ENCODE measurements at regions not wholly inside any gene's neighbourhood (a gene's known extent, or its start where the extent isn't known, plus 50 kb on each side); places are given as distances from the start of the nearest gene placed in this dataset.
A peak's percentile ranks its signal among the peaks of the same experiment; 100 is the strongest.

DNA sequence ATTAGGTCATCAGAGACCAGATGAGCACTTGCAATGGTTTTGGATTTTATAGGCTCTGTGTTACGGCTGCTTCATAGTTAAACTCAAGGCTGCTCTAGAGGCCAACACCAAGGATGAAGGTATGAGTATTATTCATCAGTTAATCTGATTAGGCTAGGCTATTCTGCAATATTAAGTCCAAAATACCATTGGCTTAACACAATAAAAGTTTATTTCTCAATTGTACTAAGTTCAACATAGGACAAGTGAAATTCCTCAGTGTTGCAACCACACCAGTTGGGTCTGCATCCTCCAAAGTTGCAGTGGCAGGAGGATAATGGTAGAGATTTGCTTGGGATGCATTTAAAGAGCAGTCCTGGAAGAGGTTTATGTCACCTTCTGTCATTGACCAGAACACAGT lies 538.3 kb upstream of the CDH2 start:
- Histone ChIP-seq H3K4me2 (ENCODE audit: insufficient read depth, low read length) (no peak overlapping the region), H3K27me3 (ENCODE audit: insufficient read depth, low read length, poor library complexity) (no peaks in the 10 kb centered on the region), H3K4me1 (ENCODE audit: insufficient read depth, low read length) (peaks cover 23% of the 10 kb centered on the region), H3K9me3 (ENCODE audit: insufficient read depth, low read length, severe bottlenecking) (no peaks in the 10 kb centered on the region), H3K27ac (ENCODE audit: low read length) (no peak overlapping the region), H4K20me1 (ENCODE audit: insufficient read depth, low read length) (no peaks in the 10 kb centered on the region), H3K9ac (ENCODE audit: low read depth, low read length) (no peak overlapping the region), H2AFZ (ENCODE audit: low read depth, low read length) (0 out of 2 replicates have a peak overlapping the region, but pooled peaks have one; percentile 19), H3K79me2 (ENCODE audit: insufficient read depth, low read length) (no peaks in the 10 kb centered on the region), H3K4me3 (ENCODE audit: low read depth in 1 of 2, low read length in 2 of 2) (no peak overlapping the region), H3K36me3 (ENCODE audit: insufficient read depth, low read length) (no peaks in the 10 kb centered on the region)
- DNase-seq (no peak), ATAC-seq (ENCODE audit: insufficient read depth, low read depth) (no peak)
- TF ChIP-seq EZH2 (IDR thresholded peaks at IDR 0.05; ENCODE audit: borderline replicate concordance, low read depth, low read length, severe bottlenecking) (no peak), CTCF (IDR thresholded peaks at IDR 0.05; ENCODE audit: borderline replicate concordance, extremely low read depth, low read length, poor library complexity, severe bottlenecking) (no peak)

DNA sequence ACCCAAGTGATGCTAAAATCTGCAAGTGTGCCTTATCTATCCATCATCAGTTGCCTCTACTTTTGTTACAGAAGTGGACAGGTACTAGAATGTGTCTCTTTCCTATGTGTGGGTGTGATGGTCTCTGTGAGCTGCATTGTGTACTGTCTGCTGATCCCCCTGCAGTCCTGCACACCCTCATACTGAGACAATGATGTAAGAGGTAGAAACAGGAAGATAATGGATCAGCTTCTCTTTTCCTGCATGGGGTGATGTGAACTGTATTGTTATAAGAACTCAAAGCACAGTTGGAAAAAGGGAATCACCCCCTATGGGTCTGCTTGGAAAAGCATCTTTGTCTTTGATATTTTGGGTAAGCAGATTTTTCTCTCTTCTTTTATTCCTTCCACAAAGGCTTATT lies 537.6 kb upstream of the CDH2 start:
- H3K4me3 ChIP-seq (ENCODE audit: low read depth in 1 of 2, low read length in 2 of 2) = no peak overlapping the region
- no peak for TF ChIP-seq CTCF (IDR thresholded peaks at IDR 0.05; ENCODE audit: borderline replicate concordance, extremely low read depth, low read length, poor library complexity, severe bottlenecking)
- no peak for TF ChIP-seq EZH2 (IDR thresholded peaks at IDR 0.05; ENCODE audit: borderline replicate concordance, low read depth, low read length, severe bottlenecking)
- no peaks in the 10 kb centered on the region for H3K9me3 ChIP-seq (ENCODE audit: insufficient read depth, low read length, severe bottlenecking)
- no peak overlapping the region for H3K27ac ChIP-seq (ENCODE audit: low read length)
- no peaks in the 10 kb centered on the region for H3K27me3 ChIP-seq (ENCODE audit: insufficient read depth, low read length, poor library complexity)
- peaks cover 23% of the 10 kb centered on the region for H3K4me1 ChIP-seq (ENCODE audit: insufficient read depth, low read length)
- ATAC-seq (ENCODE audit: insufficient read depth, low read depth) (0 out of 3 replicates have a peak, but pooled peaks have one; percentile 17), DNase-seq (no peak)
- H3K4me2 ChIP-seq (ENCODE audit: insufficient read depth, low read length) = no peak overlapping the region
- no peak overlapping the region for H3K9ac ChIP-seq (ENCODE audit: low read depth, low read length)
- no peak overlapping the region for H2AFZ ChIP-seq (ENCODE audit: low read depth, low read length)
- H4K20me1 ChIP-seq (ENCODE audit: insufficient read depth, low read length) = no peaks in the 10 kb centered on the region
- H3K79me2 ChIP-seq (ENCODE audit: insufficient read depth, low read length) = no peaks in the 10 kb centered on the region
- H3K36me3 ChIP-seq (ENCODE audit: insufficient read depth, low read length) = no peaks in the 10 kb centered on the region

DNA sequence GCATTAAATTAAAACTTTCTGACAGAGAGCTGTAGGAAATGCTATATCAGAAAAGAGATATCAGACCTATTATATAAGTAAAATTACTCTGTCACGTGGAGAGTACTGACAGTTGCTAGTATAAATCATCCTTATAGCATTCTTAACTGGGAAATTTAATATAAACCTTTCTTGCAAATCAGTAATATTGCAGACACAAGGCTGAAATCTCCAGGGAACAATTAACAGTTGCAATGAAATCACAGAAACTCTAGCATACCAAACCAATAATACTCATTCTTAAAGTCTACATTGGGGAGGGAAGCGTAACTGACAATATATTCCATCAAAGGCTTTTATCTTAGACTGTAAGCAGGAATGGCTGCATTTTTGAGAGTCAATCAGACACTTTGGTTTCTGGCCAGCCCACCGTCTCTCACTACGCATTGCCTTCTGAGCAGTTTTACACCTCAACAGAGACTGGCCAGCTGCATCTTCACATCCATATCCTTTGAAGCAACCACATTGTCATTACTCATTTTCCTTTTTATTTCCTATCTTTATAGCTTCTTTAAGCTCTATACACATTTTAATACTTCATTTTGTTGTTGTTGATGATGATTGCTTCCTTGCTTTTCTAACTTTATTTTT lies 536.0 kb upstream of the CDH2 start:
- TF ChIP-seq CTCF (IDR thresholded peaks at IDR 0.05; ENCODE audit: borderline replicate concordance, extremely low read depth, low read length, poor library complexity, severe bottlenecking) (no peak), EZH2 (IDR thresholded peaks at IDR 0.05; ENCODE audit: borderline replicate concordance, low read depth, low read length, severe bottlenecking) (no peak)
- Histone ChIP-seq H4K20me1 (ENCODE audit: insufficient read depth, low read length) (no peaks in the 10 kb centered on the region), H3K9me3 (ENCODE audit: insufficient read depth, low read length, severe bottlenecking) (no peaks in the 10 kb centered on the region), H2AFZ (ENCODE audit: low read depth, low read length) (peak overlapping the region; percentile 36), H3K4me2 (ENCODE audit: insufficient read depth, low read length) (no peak overlapping the region), H3K79me2 (ENCODE audit: insufficient read depth, low read length) (no peaks in the 10 kb centered on the region), H3K27ac (ENCODE audit: low read length) (peak overlapping the region; percentile 58), H3K36me3 (ENCODE audit: insufficient read depth, low read length) (no peaks in the 10 kb centered on the region), H3K4me1 (ENCODE audit: insufficient read depth, low read length) (peaks cover 23% of the 10 kb centered on the region), H3K27me3 (ENCODE audit: insufficient read depth, low read length, poor library complexity) (no peaks in the 10 kb centered on the region), H3K9ac (ENCODE audit: low read depth, low read length) (no peak overlapping the region), H3K4me3 (ENCODE audit: low read depth in 1 of 2, low read length in 2 of 2) (no peak overlapping the region)
- ATAC-seq (ENCODE audit: insufficient read depth, low read depth) = peak; percentile 91
- peak; percentile 63 for DNase-seq
